Panc1 (cell line): ENCODE measurements at regions not wholly inside any gene's neighbourhood (a gene's known extent, or its start where the extent isn't known, plus 50 kb on each side); places are given as distances from the start of the nearest gene placed in this dataset.

Experiments
- ATAC-seq: fragments of 200-7000 bp; cut with Tn5 transposase; 2 replicates; pipeline ENCODE4 v1.9.1; 2020; ENCODE audit warnings: mild to moderate bottlenecking, moderate library complexity
- BruUV-seq: library from RNA; stranded (reverse); fragments of 400-500 nt; replicated peaks from 2 replicates; lab custom pipeline; 2021; lab: Mats Ljungman, UMichigan
- CTCF ChIA-PET: fragments of 300-600 bp; sonication (Branson Sonifier 250); formaldehyde crosslinking; loops from one replicate; lab custom pipeline; 2022; ENCODE audit warnings: antibody characterized with exemption; lab: Charles Lee
- POLR2A ChIA-PET: fragments of 300-600 bp; sonication (Branson Sonifier 250); formaldehyde crosslinking; loops from one replicate; lab custom pipeline; 2022; ENCODE audit warnings: antibody characterized with exemption; lab: Charles Lee
- DNase-seq: peaks from one replicate; pipeline ENCODE4 v3.0.0-alpha.2; 2010; ENCODE audit warnings: low read depth, low spot score
- H3K27ac ChIP-seq: 2 replicates; pipeline ENCODE4 v1.5.1; 2011; ENCODE audit warnings: mild to moderate bottlenecking, low read length, inconsistent platforms
- H3K27me3 ChIP-seq: fragments of 200-500 bp; sonication (Bioruptor generic); 2 replicates; pipeline ENCODE4 v1.6.0; 2014; ENCODE audit warnings: low read length, inconsistent platforms; ENCODE audit not compliant: control insufficient read depth, insufficient read depth
- H3K36me3 ChIP-seq: fragments of 200-500 bp; sonication (Bioruptor generic); 2 replicates; pipeline ENCODE4 v1.5.1; 2014; ENCODE audit warnings: inconsistent platforms, mild to moderate bottlenecking, low read length, moderate library complexity; ENCODE audit not compliant: control insufficient read depth, insufficient read depth
- H3K4me1 ChIP-seq: 2 replicates; pipeline ENCODE4 v1.5.1; 2011; ENCODE audit warnings: inconsistent platforms, mild to moderate bottlenecking, low read length, moderate library complexity; ENCODE audit not compliant: control insufficient read depth, insufficient read depth
- H3K4me3 ChIP-seq, 2 experiments: 2 replicates each; pipeline ENCODE4 v1.5.1; 2011 to 2012; ENCODE audit warnings: low read depth in 2 of 2, low read length in 2 of 2, mild to moderate bottlenecking in 2 of 2, inconsistent platforms in 1 of 2, moderate library complexity in 1 of 2
- H3K9me3 ChIP-seq: fragments of 200-500 bp; sonication (Bioruptor generic); 2 replicates; pipeline ENCODE4 v1.5.1; 2014; ENCODE audit warnings: low read depth, mild to moderate bottlenecking, inconsistent platforms, low read length, moderate library complexity; ENCODE audit not compliant: control insufficient read depth, insufficient read depth
- CTCF ChIP-seq: fragments of 450-650 bp; IDR thresholded peaks from 2 replicates; pipeline ENCODE4 v1.5.1; 2017; ENCODE audit warnings: mild to moderate bottlenecking
- POLR2AphosphoS5 ChIP-seq: IDR thresholded peaks from 2 replicates; pipeline ENCODE4 v1.6.1; 2012; ENCODE audit warnings: mild to moderate bottlenecking, low read depth, low read length, moderate library complexity
- REST ChIP-seq, 2 experiments: IDR thresholded peaks; 2 replicates each; pipeline ENCODE4 v1.6.1; 2011 to 2012; ENCODE audit warnings: low read depth in 2 of 2, control low read depth in 1 of 2, low read length in 1 of 2, mild to moderate bottlenecking in 1 of 2, moderate library complexity in 1 of 2; ENCODE audit not compliant: insufficient read depth in 1 of 2
- SIN3A ChIP-seq: IDR thresholded peaks from 2 replicates; pipeline ENCODE4 v1.6.1; 2012; ENCODE audit warnings: low read depth, mild to moderate bottlenecking, low read length, moderate library complexity, borderline replicate concordance; ENCODE audit not compliant: insufficient read depth
- TCF7L2 ChIP-seq: IDR thresholded peaks from 2 replicates; pipeline ENCODE4 v1.6.1; 2011; ENCODE audit warnings: mild to moderate bottlenecking, low read depth, low read length, inconsistent platforms
- in situ Hi-C: cut with HindIII; loops from 2 replicates; pipeline ENCODE4 v1.10.0; 2016; ENCODE audit warnings: low sequenced_read_pairs, low pct_unique_long_range_greater_than_20kb
- intact Hi-C: fragments of 100-400 bp; cut with micrococcal nuclease; formaldehyde crosslinking; loops from one replicate; pipeline ENCODE4 v1.10.0; 2022; ENCODE audit not compliant: unreplicated experiment

GRCh38 chr6:12601881-12602280 lies 114.7 kb upstream of the PHACTR1 start:
- H3K27ac ChIP-seq: peak overlapping the region; percentile 91
- CTCF ChIA-PET: no interaction called here
- no peaks in the 10 kb centered on the region for H3K27me3 ChIP-seq
- POLR2A ChIA-PET: interaction anchor here (0.6 kb wide), 2 partner anchors 87 to 221 kb away, joined by 3 to 5 read pairs; no protein-coding TSS in a partner anchor
- in situ Hi-C loops: no loop called here
- no TSS peak for BruUV-seq
- peaks cover 20% of the 10 kb centered on the region for H3K4me1 ChIP-seq
- no peaks in the 10 kb centered on the region for H3K9me3 ChIP-seq
- ATAC-seq: no peak
- no peak overlapping the region for H3K4me3 ChIP-seq
- DNase-seq: no peak
- H3K36me3 ChIP-seq: no peaks in the 10 kb centered on the region
- TF ChIP-seq CTCF: no peak
- TF ChIP-seq POLR2AphosphoS5: no peak
- TF ChIP-seq REST (IDR thresholded peaks at IDR 0.05; ENCODE audit: insufficient read depth in 1 of 2, low read depth in 2 of 2, low read length in 1 of 2): no peak
- TF ChIP-seq SIN3A: no peak
- no peak for TF ChIP-seq TCF7L2
- intact Hi-C loops: loop anchor here (2.0 to 10.0 kb wide), 3 partner anchors 107 to 290 kb away; no protein-coding TSS in a partner anchor

GRCh38 chr6:12602342-12602741 lies 114.2 kb upstream of the PHACTR1 start:
- Histone ChIP-seq H3K4me1 (peaks cover 20% of the 10 kb centered on the region), H3K9me3 (no peaks in the 10 kb centered on the region), H3K27me3 (no peaks in the 10 kb centered on the region), H3K36me3 (no peaks in the 10 kb centered on the region), H3K27ac (peak overlapping the region; percentile 91), H3K4me3 (no peak overlapping the region)
- BruUV-seq: no TSS peak
- ATAC-seq (peak; percentile 44; the same call in 1 of the 2 replicates), DNase-seq (no peak)
- ChIA-PET CTCF (interaction anchor here (1.0 to 1.4 kb wide), 2 partner anchors 253 to 313 kb away, joined by 5 to 8 read pairs; no protein-coding TSS in a partner anchor), POLR2A (interaction anchor here (0.6 kb wide), 1 partner anchor 87 kb away, joined by 5 read pairs; no protein-coding TSS in a partner anchor)
- intact Hi-C loops (loop anchor here (2.0 to 10.0 kb wide), 3 partner anchors 108 to 290 kb away; no protein-coding TSS in a partner anchor), in situ Hi-C loops (no loop called here)
- TF ChIP-seq REST (IDR thresholded peaks at IDR 0.05; ENCODE audit: insufficient read depth in 1 of 2, low read depth in 2 of 2, low read length in 1 of 2) (no peak), TCF7L2 (peak; percentile 54), POLR2AphosphoS5 (no peak)
